ENCODE measurements at regions not wholly inside any gene's neighbourhood (a gene's known extent, or its start where the extent isn't known, plus 50 kb on each side); places are given as distances from the start of the nearest gene placed in this dataset.

DNA sequence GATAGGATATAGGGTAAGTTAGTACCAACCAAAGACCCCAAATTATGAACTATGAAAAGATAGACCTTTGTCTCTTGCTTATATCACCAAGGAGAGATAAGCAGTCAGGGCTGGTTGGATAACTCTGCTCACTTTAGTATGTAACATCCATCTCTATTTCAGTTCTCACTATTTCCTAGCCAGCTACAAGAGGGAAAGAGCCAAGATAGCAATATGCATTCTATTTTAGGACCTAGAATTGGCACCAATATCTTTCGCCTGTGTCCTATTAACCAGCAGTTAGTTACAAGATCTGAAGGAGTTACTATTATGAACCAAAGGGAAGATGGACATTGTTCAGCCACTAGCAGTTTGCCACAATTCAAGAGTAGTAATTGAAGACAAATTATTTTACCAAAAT, 457.5 kb downstream of the NSUN3 start:
- H3K4me2 ChIP-seq (ENCODE audit: low read length), result no peak overlapping the region
- no peak overlapping the region for H3K27ac Mint-ChIP-seq (ENCODE audit: unreplicated experiment)
- no peaks in the 10 kb centered on the region for H3K27me3 Mint-ChIP-seq (ENCODE audit: low read depth, unreplicated experiment)
- H3K79me2 ChIP-seq (ENCODE audit: insufficient read depth, low read length), result no peaks in the 10 kb centered on the region
- no peak overlapping the region for H3K4me3 Mint-ChIP-seq (ENCODE audit: unreplicated experiment)
- no peaks in the 10 kb centered on the region for H3K4me1 ChIP-seq (ENCODE audit: insufficient read depth, low read length)
- no peak overlapping the region for H3K4me3 ChIP-seq (ENCODE audit: insufficient read depth, low read depth, low read length)
- no peak for FAIRE-seq
- H3K36me3 ChIP-seq (ENCODE audit: insufficient read depth, low read length), result no peaks in the 10 kb centered on the region
- H2AFZ ChIP-seq (ENCODE audit: low read depth, low read length), result no peak overlapping the region
- H3K27ac ChIP-seq (ENCODE audit: low read depth, low read length), result no peak overlapping the region
- no peaks in the 10 kb centered on the region for H3K4me1 Mint-ChIP-seq (ENCODE audit: low read depth, unreplicated experiment)
- no peaks in the 10 kb centered on the region for H3K27me3 ChIP-seq (ENCODE audit: insufficient read depth, low read length)
- TF ChIP-seq, protein P1, sequence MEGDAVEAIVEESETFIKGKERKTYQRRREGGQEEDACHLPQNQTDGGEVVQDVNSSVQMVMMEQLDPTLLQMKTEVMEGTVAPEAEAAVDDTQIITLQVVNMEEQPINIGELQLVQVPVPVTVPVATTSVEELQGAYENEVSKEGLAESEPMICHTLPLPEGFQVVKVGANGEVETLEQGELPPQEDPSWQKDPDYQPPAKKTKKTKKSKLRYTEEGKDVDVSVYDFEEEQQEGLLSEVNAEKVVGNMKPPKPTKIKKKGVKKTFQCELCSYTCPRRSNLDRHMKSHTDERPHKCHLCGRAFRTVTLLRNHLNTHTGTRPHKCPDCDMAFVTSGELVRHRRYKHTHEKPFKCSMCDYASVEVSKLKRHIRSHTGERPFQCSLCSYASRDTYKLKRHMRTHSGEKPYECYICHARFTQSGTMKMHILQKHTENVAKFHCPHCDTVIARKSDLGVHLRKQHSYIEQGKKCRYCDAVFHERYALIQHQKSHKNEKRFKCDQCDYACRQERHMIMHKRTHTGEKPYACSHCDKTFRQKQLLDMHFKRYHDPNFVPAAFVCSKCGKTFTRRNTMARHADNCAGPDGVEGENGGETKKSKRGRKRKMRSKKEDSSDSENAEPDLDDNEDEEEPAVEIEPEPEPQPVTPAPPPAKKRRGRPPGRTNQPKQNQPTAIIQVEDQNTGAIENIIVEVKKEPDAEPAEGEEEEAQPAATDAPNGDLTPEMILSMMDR (IDR thresholded peaks at IDR 0.05; ENCODE audit: insufficient read depth, low read depth, low read length), result no peak
- TF ChIP-seq EZH2 (IDR thresholded peaks at IDR 0.05; ENCODE audit: insufficient read depth, low read length), result no peak
- H3K36me3 Mint-ChIP-seq (ENCODE audit: low read depth, unreplicated experiment), result no peaks in the 10 kb centered on the region
- no peaks in the 10 kb centered on the region for H3K9me3 ChIP-seq (ENCODE audit: insufficient read depth, low read depth, low read length)
- H3K9me3 Mint-ChIP-seq (ENCODE audit: unreplicated experiment), result no peaks in the 10 kb centered on the region
- no peak for DNase-seq (ENCODE audit: low read depth)
- no peak overlapping the region for H3K9ac ChIP-seq (ENCODE audit: low read length)
- H4K20me1 ChIP-seq (ENCODE audit: insufficient read depth, low read length), result no peaks in the 10 kb centered on the region

DNA sequence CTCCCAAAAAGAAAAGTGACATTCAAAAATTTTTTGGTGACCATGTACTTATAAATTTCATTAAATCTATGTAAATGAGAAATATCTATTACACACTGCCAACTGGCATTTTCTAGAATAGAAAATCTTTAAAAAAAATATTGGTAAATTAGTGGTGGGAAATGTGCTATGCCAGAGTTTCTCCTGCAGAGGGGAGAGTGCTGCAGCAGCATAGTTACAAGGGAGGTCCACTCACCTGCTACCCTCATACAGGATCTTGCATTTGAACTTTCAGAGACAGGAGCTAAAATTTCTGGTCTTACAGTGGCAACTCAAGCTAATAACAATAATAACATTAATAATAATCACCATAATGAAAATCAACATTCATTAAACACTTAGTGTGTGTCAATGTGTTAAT, 459.6 kb downstream of the NSUN3 start:
- no peak overlapping the region for H3K4me3 ChIP-seq (ENCODE audit: insufficient read depth, low read depth, low read length)
- FAIRE-seq (no peak), DNase-seq (ENCODE audit: low read depth) (no peak)
- H3K27me3 ChIP-seq (ENCODE audit: insufficient read depth, low read length), result no peaks in the 10 kb centered on the region
- Mint-ChIP-seq H3K36me3 (ENCODE audit: low read depth, unreplicated experiment) (no peaks in the 10 kb centered on the region), H3K9me3 (ENCODE audit: unreplicated experiment) (no peaks in the 10 kb centered on the region), H3K4me1 (ENCODE audit: low read depth, unreplicated experiment) (no peaks in the 10 kb centered on the region), H3K27ac (ENCODE audit: unreplicated experiment) (no peak overlapping the region), H3K27me3 (ENCODE audit: low read depth, unreplicated experiment) (no peaks in the 10 kb centered on the region), H3K4me3 (ENCODE audit: unreplicated experiment) (no peak overlapping the region)
- H3K4me2 ChIP-seq (ENCODE audit: low read length), result no peak overlapping the region
- no peak overlapping the region for H2AFZ ChIP-seq (ENCODE audit: low read depth, low read length)
- H3K9me3 ChIP-seq (ENCODE audit: insufficient read depth, low read depth, low read length), result no peaks in the 10 kb centered on the region
- no peaks in the 10 kb centered on the region for H4K20me1 ChIP-seq (ENCODE audit: insufficient read depth, low read length)
- H3K36me3 ChIP-seq (ENCODE audit: insufficient read depth, low read length), result no peaks in the 10 kb centered on the region
- no peak overlapping the region for H3K9ac ChIP-seq (ENCODE audit: low read length)
- no peak overlapping the region for H3K27ac ChIP-seq (ENCODE audit: low read depth, low read length)
- no peaks in the 10 kb centered on the region for H3K4me1 ChIP-seq (ENCODE audit: insufficient read depth, low read length)
- no peaks in the 10 kb centered on the region for H3K79me2 ChIP-seq (ENCODE audit: insufficient read depth, low read length)
- TF ChIP-seq, protein P1 (IDR thresholded peaks at IDR 0.05; ENCODE audit: insufficient read depth, low read depth, low read length), result no peak
- TF ChIP-seq EZH2 (IDR thresholded peaks at IDR 0.05; ENCODE audit: insufficient read depth, low read length), result no peak

DNA sequence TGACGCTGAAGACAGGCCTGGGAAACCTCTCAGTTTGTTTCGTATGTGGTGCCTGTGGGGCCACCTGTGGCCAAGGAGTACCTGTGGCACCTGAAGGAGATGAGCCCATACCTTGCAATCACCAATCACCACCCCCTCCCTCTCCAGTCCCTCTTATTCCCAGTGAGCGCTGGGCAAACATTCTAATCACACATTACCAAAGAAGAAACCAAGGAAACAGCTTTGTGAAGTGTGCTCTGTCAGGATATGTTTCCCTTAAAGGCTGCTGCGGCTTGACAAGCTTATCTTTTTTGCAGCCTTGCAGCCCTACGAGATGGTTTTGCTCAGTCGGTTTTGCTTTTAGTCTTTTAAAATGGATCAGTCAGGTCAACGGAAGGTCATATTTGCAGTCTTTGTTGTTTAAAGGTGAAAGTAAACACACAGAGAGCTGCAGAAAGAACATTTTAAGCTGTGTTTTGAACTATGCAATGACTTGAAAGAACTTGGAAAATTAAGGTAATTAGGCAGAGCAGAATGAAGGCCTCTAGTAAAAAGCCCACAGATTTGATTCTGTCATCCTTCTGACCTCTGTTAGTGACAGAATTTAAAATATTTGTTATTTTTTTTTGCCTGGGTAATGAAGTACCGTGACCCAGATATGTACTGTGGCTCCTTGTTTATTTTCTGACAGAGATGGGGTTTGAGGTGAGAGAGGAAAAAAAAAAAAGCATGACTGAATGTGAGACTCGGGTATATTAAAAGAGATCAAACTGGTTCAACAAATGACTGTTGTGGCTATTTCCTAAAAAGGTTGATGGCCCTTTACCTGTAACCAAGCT, 461.4 kb downstream of the NSUN3 start:
- Mint-ChIP-seq H3K4me3 (ENCODE audit: unreplicated experiment) (no peak overlapping the region), H3K36me3 (ENCODE audit: low read depth, unreplicated experiment) (no peaks in the 10 kb centered on the region), H3K9me3 (ENCODE audit: unreplicated experiment) (no peaks in the 10 kb centered on the region), H3K27me3 (ENCODE audit: low read depth, unreplicated experiment) (no peaks in the 10 kb centered on the region), H3K4me1 (ENCODE audit: low read depth, unreplicated experiment) (no peaks in the 10 kb centered on the region), H3K27ac (ENCODE audit: unreplicated experiment) (no peak overlapping the region)
- no peaks in the 10 kb centered on the region for H3K9me3 ChIP-seq (ENCODE audit: insufficient read depth, low read depth, low read length)
- no peak overlapping the region for H3K4me3 ChIP-seq (ENCODE audit: insufficient read depth, low read depth, low read length)
- no peak overlapping the region for H3K9ac ChIP-seq (ENCODE audit: low read length)
- DNase-seq (ENCODE audit: low read depth) (no peak), FAIRE-seq (no peak)
- no peaks in the 10 kb centered on the region for H3K27me3 ChIP-seq (ENCODE audit: insufficient read depth, low read length)
- TF ChIP-seq, protein P1 (IDR thresholded peaks at IDR 0.05; ENCODE audit: insufficient read depth, low read depth, low read length), result no peak
- TF ChIP-seq EZH2 (IDR thresholded peaks at IDR 0.05; ENCODE audit: insufficient read depth, low read length), result no peak
- no peaks in the 10 kb centered on the region for H3K79me2 ChIP-seq (ENCODE audit: insufficient read depth, low read length)
- H3K4me2 ChIP-seq (ENCODE audit: low read length), result no peak overlapping the region
- no peak overlapping the region for H3K27ac ChIP-seq (ENCODE audit: low read depth, low read length)
- no peaks in the 10 kb centered on the region for H3K4me1 ChIP-seq (ENCODE audit: insufficient read depth, low read length)
- H3K36me3 ChIP-seq (ENCODE audit: insufficient read depth, low read length), result no peaks in the 10 kb centered on the region
- H4K20me1 ChIP-seq (ENCODE audit: insufficient read depth, low read length), result no peaks in the 10 kb centered on the region
- peak overlapping the region; percentile 33 for H2AFZ ChIP-seq (ENCODE audit: low read depth, low read length)

Data from astrocyte (in vitro differentiated cells and primary cell).